Lower leg skin (tissue), 3 donors: ENCODE measurements at regions not wholly inside any gene's neighbourhood (a gene's known extent, or its start where the extent isn't known, plus 50 kb on each side); places are given as distances from the start of the nearest gene placed in this dataset.

Experiments used
- CTCF ChIP-seq, 3 donors: fragments of 450-650 bp; IDR thresholded peaks; one replicate each; pipeline ENCODE4 v1.5.1; 2016; ENCODE audit warnings: antibody characterized with exemption in 3 of 3, mild to moderate bottlenecking in 3 of 3, moderate library complexity in 2 of 3
- POLR2A ChIP-seq, 2 donors: fragments of 450-650 bp; IDR thresholded peaks; one replicate each; pipeline ENCODE4 v1.6.1; 2016 to 2017; ENCODE audit warnings: antibody characterized with exemption in 2 of 2, mild to moderate bottlenecking in 1 of 2, moderate library complexity in 1 of 2

DNA sequence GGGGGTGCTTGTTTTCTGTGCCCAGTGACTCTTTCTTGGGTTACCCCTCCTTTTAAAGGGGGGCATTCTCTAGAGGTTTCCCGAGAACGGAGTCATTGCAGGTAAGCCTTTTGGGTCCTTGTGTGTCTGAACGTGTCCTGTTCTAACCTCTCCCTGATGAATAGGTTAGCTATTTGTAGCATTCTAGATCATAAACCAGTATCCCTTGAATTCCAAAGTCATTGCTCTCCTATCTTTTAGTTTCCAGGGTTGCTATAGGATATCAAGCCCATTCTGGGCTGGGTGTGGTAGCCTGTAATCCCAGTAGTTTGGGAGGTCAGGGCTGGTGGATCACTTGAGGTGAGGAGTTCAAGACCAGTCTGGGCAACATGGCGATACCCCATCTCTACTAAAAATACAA, 65.9 kb upstream of the YWHAQ start:
- no peak for TF ChIP-seq CTCF (IDR thresholded peaks at IDR 0.05)
- TF ChIP-seq POLR2A (IDR thresholded peaks at IDR 0.05), result no peak
